ENCODE measurements at regions not wholly inside any gene's neighbourhood (a gene's known extent, or its start where the extent isn't known, plus 50 kb on each side); places are given as distances from the start of the nearest gene placed in this dataset.

- DNase-seq, result no peak
These were observed 415.7 kb upstream of the RBFOX1 start for GRCh38 chr16:6916946-6917345.

- no peak for DNase-seq
These were observed 419.1 kb upstream of the RBFOX1 start for GRCh38 chr16:6913566-6913965.

- DNase-seq, result no peak
These were observed 422.3 kb upstream of the RBFOX1 start for GRCh38 chr16:6910301-6910700.

GRCh38 chr16:6905601-6906000 lies 427.0 kb upstream of the RBFOX1 start:
- no peak for DNase-seq

GRCh38 chr16:6903671-6904070 lies 429.0 kb upstream of the RBFOX1 start:
- no peak for DNase-seq

- DNase-seq, result no peak
These were observed 433.7 kb upstream of the RBFOX1 start for GRCh38 chr16:6898896-6899295.

GRCh38 chr16:6897876-6898485 lies 434.7 kb upstream of the RBFOX1 start:
- DNase-seq, result no peak

- no peak for DNase-seq
These were observed 439.7 kb upstream of the RBFOX1 start for GRCh38 chr16:6892966-6893365.

GRCh38 chr16:6891496-6891895 lies 441.1 kb upstream of the RBFOX1 start:
- DNase-seq, result no peak

GRCh38 chr16:6888531-6888930 lies 444.1 kb upstream of the RBFOX1 start:
- DNase-seq, result no peak

- no peak for DNase-seq
These were observed 448.6 kb upstream of the RBFOX1 start for GRCh38 chr16:6884002-6884401.

- DNase-seq, result no peak
These were observed 452.4 kb upstream of the RBFOX1 start for GRCh38 chr16:6880263-6880662.

- no peak for DNase-seq
These were observed 468.0 kb upstream of the RBFOX1 start for GRCh38 chr16:6864671-6865070.

- DNase-seq, result no peak
These were observed 468.4 kb upstream of the RBFOX1 start for GRCh38 chr16:6864244-6864643.

GRCh38 chr16:6863135-6863534 lies 469.5 kb upstream of the RBFOX1 start:
- no peak for DNase-seq

GRCh38 chr16:6861815-6862477 lies 470.7 kb upstream of the RBFOX1 start:
- no peak for DNase-seq

GRCh38 chr16:6861135-6861814 lies 471.4 kb upstream of the RBFOX1 start:
- no peak for DNase-seq

- no peak for DNase-seq
These were observed 475.1 kb upstream of the RBFOX1 start for GRCh38 chr16:6857575-6857974.

GRCh38 chr16:6856578-6856977 lies 476.1 kb upstream of the RBFOX1 start:
- no peak for DNase-seq

GRCh38 chr16:6853565-6853964 lies 479.1 kb upstream of the RBFOX1 start:
- DNase-seq, result no peak

- no peak for DNase-seq
These were observed 479.9 kb upstream of the RBFOX1 start for GRCh38 chr16:6852643-6853225.

GRCh38 chr16:6846452-6846851 lies 486.2 kb upstream of the RBFOX1 start:
- no peak for DNase-seq

- DNase-seq, result no peak
These were observed 491.3 kb upstream of the RBFOX1 start for GRCh38 chr16:6841392-6841791.

- DNase-seq, result no peak
These were observed 494.9 kb upstream of the RBFOX1 start for GRCh38 chr16:6837722-6838121.
